ENCODE measurements at regions not wholly inside any gene's neighbourhood (a gene's known extent, or its start where the extent isn't known, plus 50 kb on each side); places are given as distances from the start of the nearest gene placed in this dataset.

GRCh38 chrX:125673758-125674157 lies 354.1 kb downstream of the TEX13C start:
- TF ChIP-seq CTCF (conservative IDR thresholded peaks at IDR 0.05 in 1 of 2, IDR thresholded peaks at IDR 0.05 in 1 of 2; ENCODE audit: low read depth in 1 of 2, low read length in 2 of 2), result no peak
- no peak for TF ChIP-seq EZH2 (IDR thresholded peaks at IDR 0.05; ENCODE audit: low read length, missing control alignments)

Measured in fibroblast of lung (primary cell).